Spleen (tissue), 11 donors: ENCODE measurements at regions not wholly inside any gene's neighbourhood (a gene's known extent, or its start where the extent isn't known, plus 50 kb on each side); places are given as distances from the start of the nearest gene placed in this dataset.

ENCODE experiments used
- DNase-seq: peaks from one replicate; pipeline ENCODE4 v3.0.0-alpha.2; 2020
- H3K27ac ChIP-seq, 8 donors: fragments of 200-600 bp; sonication (generic) in 7 of 8; 1 replicate in 4 of 8; 2 replicates in 4 of 8; pipeline versions ENCODE4 v1.5.0 to v1.8.0; 2016 to 2021; ENCODE audit warnings: inconsistent platforms in 4 of 8, mild to moderate bottlenecking in 4 of 8, moderate library complexity in 1 of 8
- H3K27me3 ChIP-seq, 7 donors: fragments of 200-600 bp; sonication (generic) in 6 of 7; replicated peaks in 1 of 7; 1 replicate in 4 of 7; 2 replicates in 3 of 7; pipeline versions ENCODE4 v1.5.0 to v1.8.0; 2016 to 2021; ENCODE audit warnings: inconsistent platforms in 3 of 7, mild to moderate bottlenecking in 1 of 7
- H3K36me3 ChIP-seq, 6 donors: fragments of 200-600 bp; sonication (generic) in 5 of 6; 1 replicate in 4 of 6; 2 replicates in 2 of 6; pipeline versions ENCODE4 v1.5.0 to v1.8.0; 2016 to 2021; ENCODE audit warnings: inconsistent platforms in 2 of 6
- H3K4me1 ChIP-seq, 6 donors: fragments of 200-600 bp; sonication (generic) in 5 of 6; 1 replicate in 3 of 6; 2 replicates in 3 of 6; pipeline versions ENCODE4 v1.5.0 to v1.8.0; 2016 to 2021; ENCODE audit warnings: inconsistent platforms in 3 of 6
- H3K4me3 ChIP-seq, 8 donors: fragments of 200-600 bp; sonication (generic) in 7 of 8; 1 replicate in 4 of 8; 2 replicates in 4 of 8; pipeline versions ENCODE4 v1.5.0 to v1.8.0; 2016 to 2021; ENCODE audit warnings: inconsistent platforms in 4 of 8, mild to moderate bottlenecking in 4 of 8, moderate library complexity in 2 of 8
- H3K9me3 ChIP-seq, 8 donors: fragments of 200-600 bp; sonication (generic) in 7 of 8; 1 replicate in 4 of 8; 2 replicates in 4 of 8; pipeline versions ENCODE4 v1.5.0 to v1.8.0; 2016 to 2021; ENCODE audit warnings: inconsistent platforms in 4 of 8
- CTCF ChIP-seq, 11 experiments: fragments of 200-600 bp in 7 of 11; fragments of 450-650 bp in 4 of 11; sonication (generic) in 4 of 11; IDR thresholded peaks in 8 of 11; conservative IDR thresholded peaks in 3 of 11; 1 replicate in 7 of 11; 2 replicates in 4 of 11; pipeline versions ENCODE4 v1.4.0 to v1.8.0; 2016 to 2021; ENCODE audit warnings: antibody characterized with exemption in 11 of 11, inconsistent platforms in 4 of 11, mild to moderate bottlenecking in 1 of 11
- POLR2A ChIP-seq, 3 donors: fragments of 450-650 bp; IDR thresholded peaks; one replicate each; pipeline ENCODE4 v1.5.1; 2017; ENCODE audit warnings: antibody characterized with exemption in 3 of 3, mild to moderate bottlenecking in 1 of 3
- POLR2AphosphoS5 ChIP-seq, 3 donors: sonication (generic); formaldehyde crosslinking; IDR thresholded peaks; one replicate each; pipeline ENCODE4 v1.5.1; 2017; ENCODE audit warnings: antibody characterized with exemption in 3 of 3
- WGBS, 5 donors: extraction: QIAGEN DNeasy Blood & Tissue Kit in 3 of 5; methylation state at CpG; one replicate each; pipeline versions ENCODE4 v1.1.5 to v1.1.7; 2013 to 2018; 5-methylcytosine and 5-hydroxymethylcytosine counted together
- intact Hi-C: fragments of 100-400 bp; cut with DNase I; formaldehyde crosslinking; loops from one replicate; pipeline ENCODE4 v1.15.0; 2023; ENCODE audit warnings: low total_unique reads
- donor health status: healthy with polysubstance abuse.
- donor health status: DM: no; HTN: no; CAD: no; lungs with moderate emphysema.
- donor health status: DM: no; HTN: no; CAD: no.
- donor health status: Bipolar disorder and iron deficiency.
- donor health status: healthy.
- donor health status: DM: no; HTN: no; CAD: no.
- donor health status: DM: yes; HTN: yes; CAD: no.

GRCh38 chr4:175215657-175216056, 297.5 kb downstream of the ADAM29 start:
- H3K36me3 ChIP-seq, result no peaks in the 10 kb centered on the region
- TF ChIP-seq CTCF (IDR thresholded peaks at IDR 0.05 in 8 of 11, conservative IDR thresholded peaks at IDR 0.05 in 3 of 11), result no peak
- no peak for TF ChIP-seq POLR2AphosphoS5 (IDR thresholded peaks at IDR 0.05)
- TF ChIP-seq POLR2A (IDR thresholded peaks at IDR 0.05), result no peak
- intact Hi-C loops, result no loop called here
- no peaks in the 10 kb centered on the region for H3K27me3 ChIP-seq
- H3K9me3 ChIP-seq, result peaks cover 0 to 67% (median 44%) of the 10 kb centered on the region in 8 donors
- WGBS, 5 donors, result 82 to 95% (median 85%) methylated on average over 1 of the region's 1 CpG
- no peaks in the 10 kb centered on the region for H3K4me1 ChIP-seq
- H3K27ac ChIP-seq, result no peak overlapping the region
- no peak overlapping the region for H3K4me3 ChIP-seq
- DNase-seq, result no peak

GRCh38 chr4:175229154-175229553, 311.0 kb downstream of the ADAM29 start:
- Histone ChIP-seq H3K4me1 (no peaks in the 10 kb centered on the region), H3K4me3 (no peak overlapping the region), H3K27me3 (no peaks in the 10 kb centered on the region), H3K27ac (no peak overlapping the region), H3K9me3 (no peaks in the 10 kb centered on the region), H3K36me3 (no peaks in the 10 kb centered on the region)
- no peak for DNase-seq
- intact Hi-C loops, result no loop called here
- WGBS, 5 donors, result 39 to 55% (median 48%) methylated on average over 1 of the region's 1 CpG
- TF ChIP-seq CTCF (IDR thresholded peaks at IDR 0.05 in 8 of 11, conservative IDR thresholded peaks at IDR 0.05 in 3 of 11), result no peak
- TF ChIP-seq POLR2AphosphoS5 (IDR thresholded peaks at IDR 0.05), result no peak
- no peak for TF ChIP-seq POLR2A (IDR thresholded peaks at IDR 0.05)

GRCh38 chr4:175234162-175234561, 316.0 kb downstream of the ADAM29 start:
- TF ChIP-seq POLR2A (IDR thresholded peaks at IDR 0.05) (no peak), CTCF (IDR thresholded peaks at IDR 0.05 in 8 of 11, conservative IDR thresholded peaks at IDR 0.05 in 3 of 11) (no peak), POLR2AphosphoS5 (IDR thresholded peaks at IDR 0.05) (no peak)
- peaks cover 0 to 3% (median 0%) of the 10 kb centered on the region in 8 donors for H3K9me3 ChIP-seq
- H3K36me3 ChIP-seq, result no peaks in the 10 kb centered on the region

GRCh38 chr4:175238827-175239517, 320.8 kb downstream of the ADAM29 start:
- Histone ChIP-seq H3K4me3 (no peak overlapping the region), H3K36me3 (no peaks in the 10 kb centered on the region), H3K27me3 (no peaks in the 10 kb centered on the region), H3K27ac (no peak overlapping the region), H3K4me1 (no peaks in the 10 kb centered on the region), H3K9me3 (peaks cover 0 to 3% (median 0%) of the 10 kb centered on the region in 8 donors)
- no peak for DNase-seq
- 80 to 94% (median 89%) methylated on average over 2 of the region's 2 CpGs for WGBS, 5 donors
- no peak for TF ChIP-seq POLR2A (IDR thresholded peaks at IDR 0.05)
- TF ChIP-seq CTCF (IDR thresholded peaks at IDR 0.05 in 8 of 11, conservative IDR thresholded peaks at IDR 0.05 in 3 of 11), result no peak
- TF ChIP-seq POLR2AphosphoS5 (IDR thresholded peaks at IDR 0.05), result no peak
- intact Hi-C loops, result no loop called here

More at GRCh38 chr4:175234162-175234561, 316.0 kb downstream of the ADAM29 start:
- DNase-seq, result no peak
- H3K4me1 ChIP-seq, result no peaks in the 10 kb centered on the region
- WGBS, 5 donors, result 69 to 84% (median 77%) methylated on average over 2 of the region's 2 CpGs
- intact Hi-C loops, result no loop called here
- no peak overlapping the region for H3K27ac ChIP-seq
- no peaks in the 10 kb centered on the region for H3K27me3 ChIP-seq
- no peak overlapping the region for H3K4me3 ChIP-seq
